ENCODE measurements at regions not wholly inside any gene's neighbourhood (a gene's known extent, or its start where the extent isn't known, plus 50 kb on each side); places are given as distances from the start of the nearest gene placed in this dataset.

DNA sequence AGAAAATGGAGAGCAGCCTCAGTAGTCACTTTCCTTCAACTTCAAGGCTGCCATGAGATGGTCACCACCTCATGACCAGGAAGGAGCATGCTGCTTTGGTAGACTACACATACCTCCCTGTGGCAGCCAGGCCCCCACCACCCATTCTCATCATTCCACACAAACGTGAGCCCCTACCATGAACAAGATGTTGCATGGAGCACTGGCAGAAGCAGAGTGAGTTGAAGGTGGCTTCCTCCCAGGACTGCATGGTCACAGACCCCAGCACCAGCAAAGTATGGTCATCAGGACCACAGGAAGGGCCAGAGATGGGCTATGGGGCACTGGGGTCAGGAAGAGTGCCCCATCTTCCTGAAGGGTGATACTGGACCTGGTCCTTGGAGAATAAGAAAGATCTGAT is 65.5 kb upstream of the FOXE1 start:
- Histone ChIP-seq H3K27me3 (peaks cover 0 to 41% (median 30%) of the 10 kb centered on the region in 7 donors), H3K27ac (no peak overlapping the region), H3K4me1 (no peaks in the 10 kb centered on the region), H3K36me3 (no peaks in the 10 kb centered on the region), H3K4me3 (no peak overlapping the region), H3K9me3 (no peaks in the 10 kb centered on the region)
- intact Hi-C loops (cut with DNase I): no loop called here
- ATAC-seq (no peak), DNase-seq (no peak)
- WGBS, 2 donors: 85 to 96% methylated on average over 1 of the region's 1 CpG
- TF ChIP-seq, protein P1, sequence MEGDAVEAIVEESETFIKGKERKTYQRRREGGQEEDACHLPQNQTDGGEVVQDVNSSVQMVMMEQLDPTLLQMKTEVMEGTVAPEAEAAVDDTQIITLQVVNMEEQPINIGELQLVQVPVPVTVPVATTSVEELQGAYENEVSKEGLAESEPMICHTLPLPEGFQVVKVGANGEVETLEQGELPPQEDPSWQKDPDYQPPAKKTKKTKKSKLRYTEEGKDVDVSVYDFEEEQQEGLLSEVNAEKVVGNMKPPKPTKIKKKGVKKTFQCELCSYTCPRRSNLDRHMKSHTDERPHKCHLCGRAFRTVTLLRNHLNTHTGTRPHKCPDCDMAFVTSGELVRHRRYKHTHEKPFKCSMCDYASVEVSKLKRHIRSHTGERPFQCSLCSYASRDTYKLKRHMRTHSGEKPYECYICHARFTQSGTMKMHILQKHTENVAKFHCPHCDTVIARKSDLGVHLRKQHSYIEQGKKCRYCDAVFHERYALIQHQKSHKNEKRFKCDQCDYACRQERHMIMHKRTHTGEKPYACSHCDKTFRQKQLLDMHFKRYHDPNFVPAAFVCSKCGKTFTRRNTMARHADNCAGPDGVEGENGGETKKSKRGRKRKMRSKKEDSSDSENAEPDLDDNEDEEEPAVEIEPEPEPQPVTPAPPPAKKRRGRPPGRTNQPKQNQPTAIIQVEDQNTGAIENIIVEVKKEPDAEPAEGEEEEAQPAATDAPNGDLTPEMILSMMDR (IDR thresholded peaks at IDR 0.05): no peak

DNA sequence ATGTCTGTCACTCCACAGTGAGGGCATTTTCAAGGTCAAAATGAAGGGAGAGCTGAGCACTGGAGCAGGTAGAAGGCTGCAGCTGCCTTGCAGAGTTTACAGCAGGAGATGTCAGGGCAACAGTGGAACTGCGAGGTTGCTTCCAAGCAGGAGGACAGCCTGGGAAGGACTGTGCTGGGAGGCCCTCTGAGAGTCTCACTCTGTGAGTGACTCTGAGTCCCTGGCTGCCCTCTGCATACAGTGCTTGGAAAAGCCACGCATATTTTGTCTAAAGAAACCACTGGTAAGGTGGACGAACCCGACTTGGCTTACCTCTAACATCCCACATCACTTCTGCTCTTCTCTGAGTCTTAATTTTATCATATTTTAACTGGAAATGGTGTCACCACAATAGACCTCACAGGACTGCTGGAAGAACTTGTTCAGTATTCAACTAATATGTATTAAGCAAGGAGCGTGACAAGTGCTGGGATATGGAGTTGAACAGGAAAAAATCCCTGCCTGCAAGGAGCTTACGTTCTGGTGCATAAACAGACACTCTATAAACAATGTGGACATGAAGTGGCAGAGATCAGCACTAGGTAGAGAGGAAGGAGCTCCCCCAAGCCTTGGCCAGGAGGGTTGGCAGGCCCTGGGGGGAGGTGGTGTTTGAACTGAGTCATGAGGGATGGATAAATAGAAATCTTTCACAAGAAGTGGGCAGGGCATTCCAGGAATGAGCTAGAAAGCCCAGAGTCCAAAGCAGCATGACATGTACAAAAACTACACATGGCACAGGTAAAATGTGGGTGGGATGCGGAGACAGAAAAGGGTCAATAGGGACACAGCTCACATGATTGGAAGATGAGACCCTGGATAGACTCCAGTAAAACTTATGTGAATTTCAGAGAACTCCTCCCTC is 64.0 kb upstream of the FOXE1 start:
- Histone ChIP-seq H3K36me3 (no peaks in the 10 kb centered on the region), H3K27me3 (peaks cover 0 to 35% (median 31%) of the 10 kb centered on the region in 7 donors), H3K27ac (no peak overlapping the region), H3K4me1 (no peaks in the 10 kb centered on the region), H3K9me3 (no peaks in the 10 kb centered on the region), H3K4me3 (no peak overlapping the region)
- no peak for DNase-seq
- no peak for ATAC-seq
- TF ChIP-seq, protein P1 (IDR thresholded peaks at IDR 0.05): no peak
- intact Hi-C loops (cut with DNase I): no loop called here
- WGBS, 2 donors: 79 to 84% methylated on average over 7 of the region's 7 CpGs

DNA sequence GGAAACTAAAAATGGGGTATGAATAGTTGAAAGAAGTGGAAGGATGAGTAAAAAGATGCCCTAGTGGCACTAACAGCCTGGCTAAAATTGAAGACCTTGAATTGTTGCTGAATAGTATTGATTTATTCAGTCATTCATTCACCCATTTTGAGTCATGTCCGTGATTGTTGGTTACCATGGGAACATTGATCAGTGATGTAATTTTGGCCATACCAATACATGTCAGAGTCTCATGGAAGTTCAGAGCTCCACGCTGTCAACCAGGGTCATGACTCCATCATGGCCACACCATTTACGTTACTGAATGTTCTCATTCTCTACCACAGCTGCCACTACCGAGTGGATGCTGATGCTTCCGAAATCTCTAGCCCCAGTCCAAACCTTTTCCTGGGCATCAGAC is 62.5 kb upstream of the FOXE1 start:
- TF ChIP-seq, protein P1 (IDR thresholded peaks at IDR 0.05): no peak
- WGBS, 2 donors: 88 to 91% methylated on average over 5 of the region's 5 CpGs
- H3K27ac ChIP-seq: no peak overlapping the region
- H3K9me3 ChIP-seq: no peaks in the 10 kb centered on the region
- intact Hi-C loops (cut with DNase I): no loop called here
- H3K4me1 ChIP-seq: no peaks in the 10 kb centered on the region
- H3K27me3 ChIP-seq: peaks cover 0 to 36% (median 21%) of the 10 kb centered on the region in 7 donors
- no peak overlapping the region for H3K4me3 ChIP-seq
- no peaks in the 10 kb centered on the region for H3K36me3 ChIP-seq
- no peak for ATAC-seq
- DNase-seq: no peak

DNA sequence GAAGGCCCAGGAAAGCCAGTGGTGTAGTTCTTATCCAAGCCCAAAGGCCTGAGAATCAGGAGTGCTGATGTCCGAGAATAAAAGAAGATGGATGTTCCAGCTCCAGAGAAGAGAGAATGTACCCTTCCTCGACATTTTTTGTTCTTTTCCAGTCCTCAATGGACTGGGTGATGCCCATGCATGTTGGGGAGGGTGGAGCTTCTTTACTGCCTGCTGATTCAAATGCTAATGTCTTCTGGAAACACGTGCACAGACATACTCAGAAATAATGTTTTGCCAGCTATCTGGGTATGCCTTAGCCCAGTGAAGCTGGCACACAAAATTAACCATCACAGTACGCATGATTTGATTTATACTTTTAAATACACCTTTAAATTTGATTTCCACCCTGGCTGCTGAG is 61.5 kb upstream of the FOXE1 start:
- 63 to 65% methylated on average over 4 of the region's 4 CpGs for WGBS, 2 donors
- DNase-seq (no peak), ATAC-seq (no peak)
- H3K27me3 ChIP-seq: peaks cover 0 to 34% (median 21%) of the 10 kb centered on the region in 7 donors
- H3K4me1 ChIP-seq: no peaks in the 10 kb centered on the region
- H3K27ac ChIP-seq: no peak overlapping the region
- H3K4me3 ChIP-seq: no peak overlapping the region
- H3K36me3 ChIP-seq: no peaks in the 10 kb centered on the region
- intact Hi-C loops (cut with DNase I): no loop called here
- H3K9me3 ChIP-seq: no peaks in the 10 kb centered on the region
- TF ChIP-seq, protein P1 (IDR thresholded peaks at IDR 0.05): no peak
